Right lobe of liver (tissue), 6 donors: ENCODE measurements at regions not wholly inside any gene's neighbourhood (a gene's known extent, or its start where the extent isn't known, plus 50 kb on each side); places are given as distances from the start of the nearest gene placed in this dataset.

Source experiments
- ATAC-seq, 4 donors: fragments of 200-7000 bp; cut with Tn5 transposase; one replicate each; pipeline ENCODE4 v1.9.1; 2020; ENCODE audit warnings: mild to moderate bottlenecking in 4 of 4, moderate library complexity in 4 of 4
- DNase-seq, 3 donors: peaks; one replicate each; pipeline ENCODE4 v3.0.0-alpha.2; 2020
- H3K27ac ChIP-seq, 3 donors: fragments of 200-600 bp; one replicate each; pipeline ENCODE4 v1.8.0; 2022
- H3K27me3 ChIP-seq, 2 donors: fragments of 200-600 bp; one replicate each; pipeline ENCODE4 v1.8.0; 2022
- H3K36me3 ChIP-seq, 4 donors: fragments of 200-600 bp; sonication (generic) in 1 of 4; one replicate each; pipeline versions ENCODE4 v1.5.1 to v1.8.0; 2017 to 2022; ENCODE audit warnings: control low read depth in 1 of 4
- H3K4me1 ChIP-seq, 4 donors: fragments of 200-600 bp; sonication (generic) in 1 of 4; one replicate each; pipeline versions ENCODE4 v1.5.1 to v1.8.0; 2017 to 2022; ENCODE audit warnings: control low read depth in 1 of 4
- H3K4me3 ChIP-seq, 3 donors: fragments of 200-600 bp; one replicate each; pipeline ENCODE4 v1.8.0; 2022
- H3K9me3 ChIP-seq, 4 donors: fragments of 200-600 bp; sonication (generic) in 1 of 4; one replicate each; pipeline versions ENCODE4 v1.5.1 to v1.8.0; 2017 to 2022; ENCODE audit warnings: control low read depth in 1 of 4
- POLR2A ChIP-seq: fragments of 450-650 bp; IDR thresholded peaks from one replicate; pipeline ENCODE4 v1.6.1; 2017; ENCODE audit warnings: antibody characterized with exemption, mild to moderate bottlenecking
- WGBS: methylation state at CpG from one replicate; pipeline ENCODE4 v1.1.6; 2018; ENCODE audit warnings: low coverage, low lambda C conversion rate; ENCODE audit not compliant: insufficient coverage; ENCODE audit errors: missing lambda C conversion rate; 5-methylcytosine and 5-hydroxymethylcytosine counted together
- intact Hi-C, 2 donors: fragments of 100-400 bp; cut with DNase I; formaldehyde crosslinking; loops; one replicate each; pipeline versions ENCODE4 v1.11.2 to v1.14.1; 2022
- TF ChIP-seq, protein P1 (sequence below), 4 donors: fragments of 200-600 bp in 3 of 4; fragments of 450-650 bp in 1 of 4; IDR thresholded peaks; one replicate each; pipeline versions ENCODE4 v1.5.1 to v1.8.0; 2016 to 2022; ENCODE audit warnings: antibody characterized with exemption in 4 of 4, mild to moderate bottlenecking in 2 of 4
- donor health status: DM: no; HTN: yes; CAD: no.
- donor health status: DM: no; HTN: no; CAD: no.
- donor health status: DM: no; HTN: no; CAD: no.
- donor health status: DM: no; HTN: yes; CAD: no.
- donor health status: DM: no; HTN: yes; CAD: no.

DNA sequence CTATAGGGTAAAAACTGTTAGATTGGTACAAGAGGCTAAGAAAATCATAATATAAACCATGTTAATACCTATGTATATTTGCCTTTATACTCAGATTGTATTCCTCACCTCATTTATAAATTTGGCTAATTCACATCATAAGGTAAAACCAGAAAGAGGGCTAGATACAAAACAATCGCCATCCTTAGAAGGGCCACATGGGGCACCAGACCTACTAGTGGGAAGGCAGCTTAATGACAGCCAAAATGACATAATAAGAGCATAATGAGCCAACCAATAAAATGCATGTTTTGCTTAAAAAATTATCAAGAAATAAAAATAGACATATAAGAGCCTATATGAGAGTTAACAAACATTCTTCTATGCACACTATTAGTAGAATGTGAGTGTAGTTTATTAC, 107.3 kb upstream of the PRDX4 start:
- H3K27ac ChIP-seq = no peak overlapping the region
- ATAC-seq (no peak), DNase-seq (no peak)
- no peaks in the 10 kb centered on the region for H3K36me3 ChIP-seq
- H3K4me1 ChIP-seq = no peaks in the 10 kb centered on the region
- 75% methylated on average over 1 of the region's 1 CpG for WGBS
- TF ChIP-seq, protein P1, sequence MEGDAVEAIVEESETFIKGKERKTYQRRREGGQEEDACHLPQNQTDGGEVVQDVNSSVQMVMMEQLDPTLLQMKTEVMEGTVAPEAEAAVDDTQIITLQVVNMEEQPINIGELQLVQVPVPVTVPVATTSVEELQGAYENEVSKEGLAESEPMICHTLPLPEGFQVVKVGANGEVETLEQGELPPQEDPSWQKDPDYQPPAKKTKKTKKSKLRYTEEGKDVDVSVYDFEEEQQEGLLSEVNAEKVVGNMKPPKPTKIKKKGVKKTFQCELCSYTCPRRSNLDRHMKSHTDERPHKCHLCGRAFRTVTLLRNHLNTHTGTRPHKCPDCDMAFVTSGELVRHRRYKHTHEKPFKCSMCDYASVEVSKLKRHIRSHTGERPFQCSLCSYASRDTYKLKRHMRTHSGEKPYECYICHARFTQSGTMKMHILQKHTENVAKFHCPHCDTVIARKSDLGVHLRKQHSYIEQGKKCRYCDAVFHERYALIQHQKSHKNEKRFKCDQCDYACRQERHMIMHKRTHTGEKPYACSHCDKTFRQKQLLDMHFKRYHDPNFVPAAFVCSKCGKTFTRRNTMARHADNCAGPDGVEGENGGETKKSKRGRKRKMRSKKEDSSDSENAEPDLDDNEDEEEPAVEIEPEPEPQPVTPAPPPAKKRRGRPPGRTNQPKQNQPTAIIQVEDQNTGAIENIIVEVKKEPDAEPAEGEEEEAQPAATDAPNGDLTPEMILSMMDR (IDR thresholded peaks at IDR 0.05) = no peak
- TF ChIP-seq POLR2A = no peak
- no peaks in the 10 kb centered on the region for H3K27me3 ChIP-seq
- no peak overlapping the region for H3K4me3 ChIP-seq
- intact Hi-C loops = no loop called here
- H3K9me3 ChIP-seq = peaks cover 0 to 2% (median 0%) of the 10 kb centered on the region in 4 donors

DNA sequence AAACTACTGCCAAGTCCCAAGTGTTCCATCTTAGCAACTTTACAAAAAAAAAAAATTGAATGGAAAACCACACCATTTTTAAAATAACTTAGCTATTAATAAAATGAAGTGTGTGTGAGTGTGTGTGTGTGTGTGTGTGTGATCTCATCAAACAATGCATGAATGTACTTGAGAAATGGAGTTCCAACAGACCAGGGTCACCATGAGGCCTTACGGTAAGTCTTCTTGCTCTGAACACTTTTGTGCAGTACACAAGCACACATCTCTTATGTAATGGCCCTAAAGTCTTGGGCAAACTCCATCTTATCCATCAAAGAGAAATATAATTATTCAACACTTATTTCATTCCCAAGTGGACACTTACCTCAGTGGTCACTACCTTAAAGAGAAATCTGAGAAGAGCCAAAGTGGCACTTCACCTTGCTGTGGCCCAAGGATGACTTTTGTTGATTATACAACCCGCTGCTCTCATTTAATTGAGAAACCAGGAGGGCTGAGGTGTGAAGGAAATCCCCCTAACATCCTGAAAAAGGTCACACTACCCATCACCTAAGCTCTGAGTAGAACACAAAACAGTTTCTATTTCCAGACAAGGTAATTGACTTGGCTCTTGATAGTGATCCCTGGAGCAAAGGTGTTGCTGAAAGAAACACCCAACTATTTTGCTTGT, 96.5 kb upstream of the PRDX4 start:
- Histone ChIP-seq H3K4me1 (no peaks in the 10 kb centered on the region), H3K27me3 (no peaks in the 10 kb centered on the region), H3K4me3 (no peak overlapping the region), H3K9me3 (no peaks in the 10 kb centered on the region), H3K36me3 (no peaks in the 10 kb centered on the region), H3K27ac (no peak overlapping the region)
- intact Hi-C loops = no loop called here
- no peak for DNase-seq
- TF ChIP-seq, protein P1 (IDR thresholded peaks at IDR 0.05) = no peak
- no peak for TF ChIP-seq POLR2A
- 64% methylated on average over 2 of the region's 2 CpGs for WGBS
- no peak for ATAC-seq

DNA sequence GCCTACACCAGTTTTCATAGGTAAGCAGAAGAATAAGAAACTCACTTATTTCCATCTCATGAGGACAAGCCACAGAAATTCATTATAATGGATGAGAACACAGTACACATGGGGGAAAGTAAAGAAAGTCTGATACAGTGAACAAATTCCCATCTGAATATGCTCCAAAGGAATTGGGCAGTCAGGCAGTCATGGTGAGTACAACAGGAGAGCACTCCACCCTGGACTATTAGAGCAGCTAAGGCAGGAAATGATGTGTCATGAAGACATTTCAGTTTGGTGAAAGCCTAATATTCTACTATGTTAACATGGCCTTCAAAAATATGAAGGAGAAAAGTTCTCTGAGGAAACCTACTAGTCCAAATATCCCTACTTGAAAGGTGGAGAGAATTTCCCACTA, 92.0 kb upstream of the PRDX4 start:
- ATAC-seq (no peak), DNase-seq (no peak)
- H3K36me3 ChIP-seq = no peaks in the 10 kb centered on the region
- H3K4me3 ChIP-seq = no peak overlapping the region
- no peaks in the 10 kb centered on the region for H3K9me3 ChIP-seq
- H3K27ac ChIP-seq = no peak overlapping the region
- no peaks in the 10 kb centered on the region for H3K4me1 ChIP-seq
- H3K27me3 ChIP-seq = no peaks in the 10 kb centered on the region
- TF ChIP-seq, protein P1 (IDR thresholded peaks at IDR 0.05) = no peak
- TF ChIP-seq POLR2A = no peak
- intact Hi-C loops = no loop called here

DNA sequence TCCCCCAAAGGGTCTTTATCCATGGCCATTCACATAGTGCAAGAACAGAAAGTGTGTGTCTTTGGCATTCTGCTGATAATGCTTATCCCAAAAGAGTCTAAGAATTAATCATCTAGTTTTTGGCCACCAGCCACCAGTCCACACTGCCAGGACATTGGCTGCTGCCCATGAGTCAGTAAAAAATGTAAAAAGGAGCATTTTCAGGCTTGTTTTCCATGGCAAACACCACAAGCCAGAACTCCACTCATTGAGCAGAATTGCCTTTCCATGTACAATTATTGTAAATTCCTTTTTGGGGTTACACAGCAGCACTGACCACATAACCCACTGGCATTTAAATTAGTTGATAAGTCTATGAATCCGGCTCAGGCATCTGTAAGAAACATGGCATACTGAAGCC, 89.2 kb upstream of the PRDX4 start:
- TF ChIP-seq, protein P1 (IDR thresholded peaks at IDR 0.05) = no peak
- no peak for TF ChIP-seq POLR2A
- Histone ChIP-seq H3K27me3 (no peaks in the 10 kb centered on the region), H3K27ac (no peak overlapping the region), H3K9me3 (no peaks in the 10 kb centered on the region), H3K36me3 (no peaks in the 10 kb centered on the region), H3K4me3 (no peak overlapping the region), H3K4me1 (no peaks in the 10 kb centered on the region)
- 57% methylated on average over 1 of the region's 1 CpG for WGBS
- ATAC-seq (no peak), DNase-seq (no peak)
- intact Hi-C loops = no loop called here

DNA sequence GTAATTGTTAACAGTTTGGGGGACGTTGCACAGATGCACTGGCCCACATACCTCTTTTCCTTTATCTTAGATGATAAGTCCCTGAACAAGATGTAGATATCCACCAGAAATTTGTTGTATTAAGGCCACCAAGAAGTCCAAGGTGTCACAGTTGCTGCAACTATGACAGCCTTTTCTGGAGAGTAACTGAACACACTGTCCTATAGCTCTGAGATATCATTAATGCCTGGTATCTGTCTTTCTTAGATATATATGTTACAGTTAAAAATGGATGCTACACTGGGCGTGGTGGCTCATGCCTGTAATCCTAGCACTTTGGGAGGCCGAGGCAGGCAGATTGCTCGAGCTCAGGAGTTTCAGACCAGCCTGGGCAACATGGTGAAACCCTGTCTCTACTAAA, 77.8 kb upstream of the PRDX4 start:
- WGBS = 45% methylated on average over 4 of the region's 4 CpGs
- Histone ChIP-seq H3K4me3 (no peak overlapping the region), H3K27me3 (no peaks in the 10 kb centered on the region), H3K36me3 (no peaks in the 10 kb centered on the region), H3K4me1 (no peaks in the 10 kb centered on the region), H3K9me3 (no peaks in the 10 kb centered on the region), H3K27ac (no peak overlapping the region)
- intact Hi-C loops = no loop called here
- ATAC-seq (no peak), DNase-seq (no peak)
- TF ChIP-seq, protein P1 (IDR thresholded peaks at IDR 0.05) = no peak
- TF ChIP-seq POLR2A = no peak
